Gastrocnemius medialis (tissue), 4 donors: ENCODE measurements at regions not wholly inside any gene's neighbourhood (a gene's known extent, or its start where the extent isn't known, plus 50 kb on each side); places are given as distances from the start of the nearest gene placed in this dataset.
"Not testable (repeated sequence)": the region's sequence is repeated elsewhere in the genome, so short reads cannot be mapped to it uniquely, and the experiment has no call there.

Experiments
- ATAC-seq, 2 donors: fragments of 150-250 bp; one replicate each; pipeline ENCODE4 v1.9.1; 2016
- DNase-seq, 2 donors: peaks; one replicate each; pipeline ENCODE4 v3.0.0-alpha.2; 2019
- H3K27ac ChIP-seq, 4 donors: fragments of 200-600 bp; sonication (generic); 1 replicate in 1 of 4; 2 replicates in 3 of 4; pipeline ENCODE4 v1.5.1; 2016 to 2018; ENCODE audit warnings: mild to moderate bottlenecking in 2 of 4, moderate library complexity in 1 of 4
- H3K27me3 ChIP-seq, 3 donors: fragments of 200-600 bp; sonication (generic) in 2 of 3; 1 replicate in 1 of 3; 2 replicates in 2 of 3; pipeline versions ENCODE4 v1.5.1 to v1.6.0; 2016 to 2019; ENCODE audit warnings: mild to moderate bottlenecking in 1 of 3, moderate library complexity in 1 of 3
- H3K36me3 ChIP-seq, 2 donors: fragments of 200-600 bp; sonication (generic) in 1 of 2; one replicate each; pipeline ENCODE4 v1.5.1; 2017 to 2018
- H3K4me1 ChIP-seq, 2 donors: fragments of 200-600 bp; sonication (generic) in 1 of 2; one replicate each; pipeline ENCODE4 v1.5.1; 2016 to 2017; ENCODE audit warnings: mild to moderate bottlenecking in 2 of 2
- H3K4me3 ChIP-seq, 4 donors: fragments of 200-600 bp; sonication (generic) in 3 of 4; 1 replicate in 1 of 4; 2 replicates in 3 of 4; pipeline ENCODE4 v1.5.1; 2016 to 2019; ENCODE audit warnings: mild to moderate bottlenecking in 2 of 4
- H3K9me3 ChIP-seq, 3 donors: fragments of 200-600 bp; sonication (generic) in 2 of 3; 1 replicate in 1 of 3; 2 replicates in 2 of 3; pipeline ENCODE4 v1.5.1; 2016 to 2019
- POLR2A ChIP-seq, 2 donors: fragments of 450-650 bp; IDR thresholded peaks; one replicate each; pipeline ENCODE4 v1.6.1; 2017; ENCODE audit warnings: antibody characterized with exemption in 2 of 2, mild to moderate bottlenecking in 2 of 2, moderate library complexity in 2 of 2
- in situ Hi-C, 4 donors: fragments of 200-750 bp; cut with MboI; loops; one replicate each; pipeline versions ENCODE4 v1.15.0 to v1.8.0; 2017; ENCODE audit warnings: low sequenced_read_pairs in 4 of 4
- intact Hi-C: fragments of 100-400 bp; cut with DNase I; formaldehyde crosslinking; loops from one replicate; pipeline ENCODE4 v1.15.1; 2023; ENCODE audit warnings: low total_unique reads
- TF ChIP-seq, protein P1 (sequence below), 5 experiments: fragments of 450-650 bp in 3 of 5; fragments of 200-600 bp in 2 of 5; sonication (generic) in 2 of 5; IDR thresholded peaks in 4 of 5; conservative IDR thresholded peaks in 1 of 5; 1 replicate in 4 of 5; 2 replicates in 1 of 5; pipeline ENCODE4 v1.5.1; 2016 to 2019; ENCODE audit warnings: antibody characterized with exemption in 5 of 5, mild to moderate bottlenecking in 3 of 5, moderate library complexity in 3 of 5

DNA sequence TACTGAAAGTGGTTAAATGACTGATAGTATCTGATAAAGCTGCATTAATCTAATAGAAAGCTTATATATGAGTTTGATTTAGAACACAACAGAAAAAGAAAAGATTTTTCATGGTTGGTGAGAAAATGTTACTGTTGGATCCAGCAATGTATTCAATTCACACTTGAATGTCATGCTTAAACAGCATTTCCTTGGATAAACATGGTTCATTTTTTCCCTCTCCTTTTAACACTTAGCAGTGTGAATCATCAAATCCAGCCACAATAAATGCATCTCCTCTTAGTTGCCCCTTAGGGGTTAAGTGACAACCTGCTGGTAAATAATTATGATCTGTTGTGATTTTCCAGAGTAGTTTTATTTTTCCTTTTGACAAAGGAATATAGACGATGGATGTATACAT, 74.9 kb upstream of the GRIP1 start:
- Histone ChIP-seq H3K27me3 (no peaks in the 10 kb centered on the region), H3K9me3 (no peaks in the 10 kb centered on the region), H3K27ac (no peak overlapping the region), H3K4me1 (no peaks in the 10 kb centered on the region), H3K4me3 (no peak overlapping the region), H3K36me3 (no peaks in the 10 kb centered on the region)
- TF ChIP-seq, protein P1, sequence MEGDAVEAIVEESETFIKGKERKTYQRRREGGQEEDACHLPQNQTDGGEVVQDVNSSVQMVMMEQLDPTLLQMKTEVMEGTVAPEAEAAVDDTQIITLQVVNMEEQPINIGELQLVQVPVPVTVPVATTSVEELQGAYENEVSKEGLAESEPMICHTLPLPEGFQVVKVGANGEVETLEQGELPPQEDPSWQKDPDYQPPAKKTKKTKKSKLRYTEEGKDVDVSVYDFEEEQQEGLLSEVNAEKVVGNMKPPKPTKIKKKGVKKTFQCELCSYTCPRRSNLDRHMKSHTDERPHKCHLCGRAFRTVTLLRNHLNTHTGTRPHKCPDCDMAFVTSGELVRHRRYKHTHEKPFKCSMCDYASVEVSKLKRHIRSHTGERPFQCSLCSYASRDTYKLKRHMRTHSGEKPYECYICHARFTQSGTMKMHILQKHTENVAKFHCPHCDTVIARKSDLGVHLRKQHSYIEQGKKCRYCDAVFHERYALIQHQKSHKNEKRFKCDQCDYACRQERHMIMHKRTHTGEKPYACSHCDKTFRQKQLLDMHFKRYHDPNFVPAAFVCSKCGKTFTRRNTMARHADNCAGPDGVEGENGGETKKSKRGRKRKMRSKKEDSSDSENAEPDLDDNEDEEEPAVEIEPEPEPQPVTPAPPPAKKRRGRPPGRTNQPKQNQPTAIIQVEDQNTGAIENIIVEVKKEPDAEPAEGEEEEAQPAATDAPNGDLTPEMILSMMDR (IDR thresholded peaks at IDR 0.05 in 4 of 5, conservative IDR thresholded peaks at IDR 0.05 in 1 of 5), result no peak
- TF ChIP-seq POLR2A (IDR thresholded peaks at IDR 0.05), result no peak
- no peak for DNase-seq
- intact Hi-C loops, result no loop called here
- in situ Hi-C loops, result no loop called here
- ATAC-seq, result no peak

DNA sequence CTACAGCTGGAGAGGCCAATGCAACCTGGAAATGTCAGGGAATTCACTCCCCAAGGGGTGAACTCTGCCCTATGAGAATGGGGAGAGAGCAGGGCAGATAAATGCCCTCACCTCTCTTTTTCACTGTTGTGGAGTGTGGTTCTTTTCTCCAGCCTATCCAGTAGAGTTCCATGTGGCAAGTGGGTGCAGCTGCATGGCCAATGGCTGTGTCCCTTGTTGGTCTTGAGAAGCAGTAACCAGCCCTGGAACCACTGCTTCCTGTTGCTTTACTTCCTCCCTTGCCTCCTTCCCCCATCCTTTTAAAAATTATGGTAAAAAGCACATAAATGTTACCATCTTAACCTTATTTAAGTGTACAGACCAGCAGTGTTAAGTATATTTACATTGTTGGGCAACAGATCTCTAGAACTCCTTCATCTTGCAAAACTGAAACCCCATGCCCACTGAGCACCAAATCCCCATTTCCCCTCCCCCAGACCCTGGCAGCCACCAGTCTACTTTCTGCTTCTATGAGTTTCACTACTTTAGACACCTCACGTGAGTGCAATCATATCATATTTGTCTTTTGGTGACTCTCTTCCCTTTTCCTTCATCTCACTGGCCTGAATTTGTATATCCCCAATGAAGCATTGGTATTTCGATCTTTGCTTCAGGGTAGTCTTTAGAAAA, 77.0 kb upstream of the GRIP1 start:
- Histone ChIP-seq H3K27me3 (no peaks in the 10 kb centered on the region), H3K36me3 (no peaks in the 10 kb centered on the region), H3K4me3 (no peak overlapping the region), H3K27ac (no peak overlapping the region), H3K9me3 (no peaks in the 10 kb centered on the region), H3K4me1 (no peaks in the 10 kb centered on the region)
- in situ Hi-C loops, result no loop called here
- TF ChIP-seq, protein P1 (IDR thresholded peaks at IDR 0.05 in 4 of 5, conservative IDR thresholded peaks at IDR 0.05 in 1 of 5), result no peak
- TF ChIP-seq POLR2A (IDR thresholded peaks at IDR 0.05), result no peak
- ATAC-seq (no peak), DNase-seq (no peak)
- intact Hi-C loops, result no loop called here

DNA sequence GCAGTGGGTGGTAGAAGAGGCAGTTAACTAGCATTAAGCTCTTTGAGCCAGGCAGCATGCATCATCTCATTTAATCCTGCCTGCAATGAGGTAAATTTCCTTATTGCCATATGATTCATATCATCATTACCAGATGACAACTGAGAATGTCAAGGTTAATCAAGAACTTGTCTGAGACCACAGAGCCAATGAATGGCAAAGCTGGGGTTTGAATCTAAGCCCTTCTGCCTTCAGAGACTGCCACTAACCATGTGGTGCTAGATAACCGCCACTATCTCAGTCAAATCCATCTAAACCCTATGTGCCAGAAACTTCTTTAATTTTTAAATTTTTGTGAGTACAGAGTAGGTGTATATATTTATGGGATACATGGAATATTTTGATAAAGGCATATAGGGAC, 77.8 kb upstream of the GRIP1 start:
- intact Hi-C loops, result no loop called here
- in situ Hi-C loops, result no loop called here
- Histone ChIP-seq H3K9me3 (no peaks in the 10 kb centered on the region), H3K4me1 (no peaks in the 10 kb centered on the region), H3K27ac (no peak overlapping the region), H3K27me3 (no peaks in the 10 kb centered on the region), H3K36me3 (no peaks in the 10 kb centered on the region), H3K4me3 (no peak overlapping the region)
- DNase-seq (no peak), ATAC-seq (no peak)
- TF ChIP-seq POLR2A (IDR thresholded peaks at IDR 0.05), result no peak
- TF ChIP-seq, protein P1 (IDR thresholded peaks at IDR 0.05 in 4 of 5, conservative IDR thresholded peaks at IDR 0.05 in 1 of 5), result no peak

DNA sequence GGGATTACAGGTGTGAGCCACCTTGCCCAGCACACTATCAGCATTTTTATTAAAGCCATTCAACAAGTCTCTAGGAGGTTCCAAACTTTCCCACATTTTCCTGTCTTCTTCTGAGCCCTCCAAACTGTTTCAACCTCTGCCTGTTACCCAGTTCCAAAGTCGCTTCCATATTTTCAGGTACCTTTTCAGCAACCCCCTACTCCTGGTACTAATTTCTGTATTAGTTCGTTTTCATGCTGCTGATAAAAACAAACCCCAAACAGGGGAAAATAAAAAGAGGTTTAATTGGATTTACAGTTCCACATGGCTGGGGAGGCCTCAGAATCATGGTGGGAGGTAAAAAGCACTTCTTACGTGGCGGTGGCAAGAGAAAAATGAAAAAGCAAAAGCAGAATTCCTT, 81.2 kb upstream of the GRIP1 start:
- in situ Hi-C loops, H3K27me3 ChIP-seq, DNase-seq, H3K9me3 ChIP-seq, intact Hi-C loops, H3K27ac ChIP-seq, ATAC-seq, H3K36me3 ChIP-seq, H3K4me1 ChIP-seq, H3K4me3 ChIP-seq: not testable (repeated sequence)

DNA sequence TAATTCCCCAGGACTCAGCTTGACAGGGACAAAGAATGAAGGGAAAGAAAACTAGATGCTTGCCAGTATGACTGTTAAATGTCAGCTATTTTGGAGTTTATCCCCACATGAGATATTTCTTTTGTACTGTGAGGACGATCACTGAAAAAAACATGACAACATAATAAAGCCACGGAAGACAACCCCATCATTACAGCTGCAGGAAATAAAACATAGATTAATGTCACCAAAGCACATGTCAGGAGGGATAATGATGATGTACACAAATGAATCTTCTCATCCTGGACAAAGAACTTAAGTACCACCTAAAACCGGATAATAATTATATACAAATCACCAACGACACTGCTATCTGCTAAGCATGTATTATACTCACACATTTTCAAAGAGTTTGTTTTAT, 84.6 kb upstream of the GRIP1 start:
- ATAC-seq, result no peak
- TF ChIP-seq, protein P1 (IDR thresholded peaks at IDR 0.05 in 4 of 5, conservative IDR thresholded peaks at IDR 0.05 in 1 of 5), result no peak
- no peak for TF ChIP-seq POLR2A (IDR thresholded peaks at IDR 0.05)
- Histone ChIP-seq H3K9me3 (no peaks in the 10 kb centered on the region), H3K27ac (no peak overlapping the region), H3K36me3 (no peaks in the 10 kb centered on the region), H3K4me1 (no peaks in the 10 kb centered on the region), H3K4me3 (no peak overlapping the region), H3K27me3 (no peaks in the 10 kb centered on the region)
- in situ Hi-C loops (no loop called here), intact Hi-C loops (no loop called here)
- no peak for DNase-seq
